PC-3 (cell line): ENCODE measurements at regions not wholly inside any gene's neighbourhood (a gene's known extent, or its start where the extent isn't known, plus 50 kb on each side); places are given as distances from the start of the nearest gene placed in this dataset.

ENCODE experiments used
- EZH2 ChIP-seq: fragments of 300-600 bp; sonication (generic); IDR thresholded peaks from one replicate; pipeline ENCODE4 v1.6.1; 2017; ENCODE audit warnings: antibody characterized with exemption, mild to moderate bottlenecking, low read length; ENCODE audit not compliant: unreplicated experiment
- TF ChIP-seq, protein P1 (sequence below): fragments of 300-600 bp; sonication (generic); conservative IDR thresholded peaks from 2 replicates; pipeline ENCODE4 v1.5.1; 2017; ENCODE audit warnings: antibody characterized with exemption, low read depth, mild to moderate bottlenecking, low read length

DNA sequence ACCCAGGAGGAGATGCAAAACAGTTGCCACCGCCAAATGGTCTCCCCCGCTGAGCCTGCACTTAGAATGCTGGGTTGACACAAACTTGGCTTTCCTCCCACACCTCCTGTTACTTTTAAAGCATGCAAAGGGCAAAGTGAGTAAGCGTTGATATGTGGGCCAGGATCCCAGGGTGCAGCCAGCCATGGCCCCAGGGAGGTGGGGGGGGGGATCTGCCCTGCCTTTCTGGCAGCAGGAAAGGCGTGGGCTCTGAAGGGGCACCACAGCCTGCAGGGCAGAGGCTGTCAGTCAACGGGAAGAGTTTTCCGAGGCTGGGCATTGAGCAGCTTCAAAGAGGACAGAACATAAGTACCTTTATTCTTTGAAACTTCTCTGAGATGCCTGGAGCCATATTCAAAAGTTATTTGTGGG, 142.3 kb downstream of the ABCC12 start:
- TF ChIP-seq, protein P1, sequence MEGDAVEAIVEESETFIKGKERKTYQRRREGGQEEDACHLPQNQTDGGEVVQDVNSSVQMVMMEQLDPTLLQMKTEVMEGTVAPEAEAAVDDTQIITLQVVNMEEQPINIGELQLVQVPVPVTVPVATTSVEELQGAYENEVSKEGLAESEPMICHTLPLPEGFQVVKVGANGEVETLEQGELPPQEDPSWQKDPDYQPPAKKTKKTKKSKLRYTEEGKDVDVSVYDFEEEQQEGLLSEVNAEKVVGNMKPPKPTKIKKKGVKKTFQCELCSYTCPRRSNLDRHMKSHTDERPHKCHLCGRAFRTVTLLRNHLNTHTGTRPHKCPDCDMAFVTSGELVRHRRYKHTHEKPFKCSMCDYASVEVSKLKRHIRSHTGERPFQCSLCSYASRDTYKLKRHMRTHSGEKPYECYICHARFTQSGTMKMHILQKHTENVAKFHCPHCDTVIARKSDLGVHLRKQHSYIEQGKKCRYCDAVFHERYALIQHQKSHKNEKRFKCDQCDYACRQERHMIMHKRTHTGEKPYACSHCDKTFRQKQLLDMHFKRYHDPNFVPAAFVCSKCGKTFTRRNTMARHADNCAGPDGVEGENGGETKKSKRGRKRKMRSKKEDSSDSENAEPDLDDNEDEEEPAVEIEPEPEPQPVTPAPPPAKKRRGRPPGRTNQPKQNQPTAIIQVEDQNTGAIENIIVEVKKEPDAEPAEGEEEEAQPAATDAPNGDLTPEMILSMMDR, result no peak
- no peak for TF ChIP-seq EZH2
